GM18511 (cell line): ENCODE measurements at regions not wholly inside any gene's neighbourhood (a gene's known extent, or its start where the extent isn't known, plus 50 kb on each side); places are given as distances from the start of the nearest gene placed in this dataset.

Source experiments
- ATAC-seq: cut with Tn5 transposase; IDR thresholded peaks from one replicate; pipeline ENCODE4 v1.9.1; 2021; ENCODE audit warnings: mild to moderate bottlenecking, moderate library complexity; ENCODE audit not compliant: unreplicated experiment

- no peak for ATAC-seq
Measured at GRCh38 chr4:100130964-100131363, 59.3 kb downstream of the DDIT4L start.

- no peak for ATAC-seq
Measured at GRCh38 chr4:100130491-100130890, 59.8 kb downstream of the DDIT4L start.

- ATAC-seq = no peak
Measured at GRCh38 chr4:100129774-100130173, 60.5 kb downstream of the DDIT4L start.

- ATAC-seq = no peak
Measured at GRCh38 chr4:100128338-100128737, 61.9 kb downstream of the DDIT4L start.

GRCh38 chr4:100124715-100125114 is 65.6 kb downstream of the DDIT4L start:
- ATAC-seq = no peak

GRCh38 chr4:100118181-100118580 is 72.1 kb downstream of the DDIT4L start:
- ATAC-seq = no peak

- ATAC-seq = no peak
Measured at GRCh38 chr4:100117750-100118149, 72.5 kb downstream of the DDIT4L start.

GRCh38 chr4:100114909-100115308 is 75.4 kb downstream of the DDIT4L start:
- no peak for ATAC-seq

- ATAC-seq = no peak
Measured at GRCh38 chr4:100113732-100114131, 76.5 kb downstream of the DDIT4L start.

GRCh38 chr4:100113096-100113495 is 77.2 kb downstream of the DDIT4L start:
- no peak for ATAC-seq

GRCh38 chr4:100109921-100110320 is 80.3 kb downstream of the DDIT4L start:
- no peak for ATAC-seq

- ATAC-seq = no peak
Measured at GRCh38 chr4:100108869-100109268, 81.4 kb downstream of the DDIT4L start.

- peak; percentile 100 for ATAC-seq
Measured at GRCh38 chr4:100106982-100107381, 83.3 kb downstream of the DDIT4L start.

- ATAC-seq = no peak
Measured at GRCh38 chr4:100103671-100104070, 86.6 kb downstream of the DDIT4L start.

GRCh38 chr4:100100985-100101384 is 89.3 kb downstream of the DDIT4L start:
- ATAC-seq = peak; percentile 73

GRCh38 chr4:100099746-100100145 is 90.5 kb downstream of the DDIT4L start:
- no peak for ATAC-seq

- no peak for ATAC-seq
Measured at GRCh38 chr4:100098681-100099080, 91.6 kb downstream of the DDIT4L start.

- ATAC-seq = no peak
Measured at GRCh38 chr4:100098011-100098545, 92.2 kb downstream of the DDIT4L start.

GRCh38 chr4:100095729-100096595 is 94.3 kb downstream of the DDIT4L start:
- peak; percentile 88 for ATAC-seq

- ATAC-seq = peak; percentile 78
Measured at GRCh38 chr4:100093091-100093866, 97.0 kb downstream of the DDIT4L start.

- ATAC-seq = no peak
Measured at GRCh38 chr4:100087743-100088142, 102.5 kb downstream of the DDIT4L start.
